Heart left ventricle (tissue), 13 donors: ENCODE measurements at regions not wholly inside any gene's neighbourhood (a gene's known extent, or its start where the extent isn't known, plus 50 kb on each side); places are given as distances from the start of the nearest gene placed in this dataset.

ENCODE experiments used
- CTCF ChIP-seq, 12 donors: fragments of 200-600 bp; sonication (generic) in 4 of 12; IDR thresholded peaks; one replicate each; pipeline versions ENCODE4 v1.5.0 to v1.8.0; 2018 to 2022; ENCODE audit warnings: antibody characterized with exemption in 12 of 12, mild to moderate bottlenecking in 5 of 12
- POLR2A ChIP-seq, 2 donors: fragments of 450-650 bp; IDR thresholded peaks; one replicate each; pipeline ENCODE4 v1.6.1; 2017; ENCODE audit warnings: antibody characterized with exemption in 2 of 2, mild to moderate bottlenecking in 2 of 2, moderate library complexity in 2 of 2
- donor health status: ischemic (EF 13 %, LVEDD 7.1; RV severe dilation, severe dysfunction).
- donor health status: DM: no; HTN: yes; CAD: no.
- donor health status: DM: no; HTN: no; CAD: no.
- donor health status: ischemic (EF 25% LVEDD 6.9; RV normal size, moderate dysfunction).
- donor health status: ischemic (EF 25% LVEDD 5.7; RV mildly dilated, moderate dysfunction).
- donor health status: ischemic (EF 35%, LVEDD 5.7; RV mildly dilated, moderate dysfunction).
- donor health status: nonischemic (EF 11% LVEDD 7.7; RV severe dilation, severe dysfunction).
- donor health status: DM: yes; HTN: yes; CAD: no.
- donor health status: PGD.
- donor health status: ischemic (EF 29% LVEDD 5.4; RV normal size, mild dysfunction).
- donor health status: nonischemic (EF 23%, LVEDD 6.1; RV moderate dilation, normal function).

DNA sequence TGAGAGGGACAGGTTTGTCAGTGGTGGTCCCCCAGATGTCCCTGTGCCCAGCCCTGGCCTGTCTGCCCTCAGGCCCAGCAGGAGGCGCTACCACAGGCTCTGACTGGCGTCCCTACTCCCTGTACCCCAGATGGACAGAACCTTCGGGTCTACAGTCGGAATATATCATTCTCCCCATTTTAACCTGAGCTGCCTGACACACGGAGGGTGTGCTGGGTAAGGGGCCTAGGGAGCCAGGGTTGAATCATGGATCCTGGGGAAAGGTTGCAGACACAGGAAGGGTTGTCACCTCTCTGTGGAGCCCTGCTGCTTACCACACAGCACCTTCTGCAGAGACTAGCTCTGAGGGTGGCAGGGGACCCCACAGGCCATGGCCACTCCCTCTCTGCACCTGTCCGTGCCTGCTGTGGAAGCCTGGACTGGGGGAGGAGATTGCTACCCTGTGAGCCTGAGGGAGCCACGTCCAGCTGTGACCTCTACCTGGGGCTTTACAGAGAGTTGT, 162.2 kb upstream of the ZNF267 start:
- TF ChIP-seq POLR2A (IDR thresholded peaks at IDR 0.05) (no peak), CTCF (IDR thresholded peaks at IDR 0.05) (no peak)
